ENCODE measurements at regions not wholly inside any gene's neighbourhood (a gene's known extent, or its start where the extent isn't known, plus 50 kb on each side); places are given as distances from the start of the nearest gene placed in this dataset.
"Not testable (repeated sequence)": the region's sequence is repeated elsewhere in the genome, so short reads cannot be mapped to it uniquely, and the experiment has no call there.

DNA sequence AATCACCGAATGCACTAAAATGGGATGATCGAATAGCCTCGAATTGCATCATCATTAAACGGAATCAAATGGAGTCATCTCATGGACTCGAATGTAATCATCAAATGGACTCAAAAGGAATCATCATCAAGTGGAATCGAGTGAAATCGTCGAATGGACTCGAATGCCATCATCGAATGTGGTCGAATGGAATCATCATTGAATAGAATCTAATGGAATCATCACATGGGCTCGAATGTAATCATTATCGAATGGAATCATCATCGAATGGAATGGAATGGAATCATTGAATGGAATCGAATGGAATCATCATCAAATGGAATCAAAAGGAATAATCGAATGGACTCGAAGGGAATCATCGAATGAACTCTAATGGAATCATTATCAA is 224.3 kb downstream of the SHCBP1 start:
- CTCF ChIA-PET (ENCODE audit: low intra/inter-chr PET ratio, low total read pairs); H3K36me3 ChIP-seq (replicated peaks in 1 of 2; ENCODE audit: control insufficient read depth in 1 of 2, insufficient read depth in 2 of 2, low read length in 2 of 2); H2AFZ ChIP-seq (ENCODE audit: low read length); FAIRE-seq; BruUV-seq (replicated peaks); H3K27me3 ChIP-seq (ENCODE audit: control insufficient read depth in 1 of 2, insufficient read depth in 2 of 2, low read length in 2 of 2); H3K4me2 ChIP-seq (ENCODE audit: low read depth, low read length); POLR2A ChIA-PET; ATAC-seq; DNase-seq (ENCODE audit: low spot score); intact Hi-C loops (cut with micrococcal nuclease; ENCODE audit: unreplicated experiment); H3K4me1 ChIP-seq (ENCODE audit: insufficient read depth, low read length); H3K27ac ChIP-seq (ENCODE audit: extremely low read length, insufficient read depth, low read length); H3K4me3 ChIP-seq (replicated peaks in 1 of 3; ENCODE audit: insufficient read depth in 1 of 3, low read depth in 2 of 3, low read length in 3 of 3); in situ Hi-C loops (cut with HindIII; ENCODE audit: extremely low pct_ligation_motif_present, low pct_unique_long_range_greater_than_20kb); H3K9ac ChIP-seq (ENCODE audit: insufficient read depth, low read depth, low read length); H4K20me1 ChIP-seq (ENCODE audit: insufficient read depth, low read length); H3K79me2 ChIP-seq (ENCODE audit: insufficient read depth, low read length): not testable (repeated sequence)
- H3K9me3 ChIP-seq (ENCODE audit: low read length) = peaks cover 18% of the 10 kb centered on the region
- TF ChIP-seq JUNB (CRISPR knock-in tag; IDR thresholded peaks at IDR 0.05; ENCODE audit: borderline replicate concordance) = 0 out of 2 replicates have a peak, but pooled peaks have one; percentile 23
- 15% methylated on average over 17 of the region's 18 CpGs for WGBS (ENCODE audit: low lambda C conversion rate)

DNA sequence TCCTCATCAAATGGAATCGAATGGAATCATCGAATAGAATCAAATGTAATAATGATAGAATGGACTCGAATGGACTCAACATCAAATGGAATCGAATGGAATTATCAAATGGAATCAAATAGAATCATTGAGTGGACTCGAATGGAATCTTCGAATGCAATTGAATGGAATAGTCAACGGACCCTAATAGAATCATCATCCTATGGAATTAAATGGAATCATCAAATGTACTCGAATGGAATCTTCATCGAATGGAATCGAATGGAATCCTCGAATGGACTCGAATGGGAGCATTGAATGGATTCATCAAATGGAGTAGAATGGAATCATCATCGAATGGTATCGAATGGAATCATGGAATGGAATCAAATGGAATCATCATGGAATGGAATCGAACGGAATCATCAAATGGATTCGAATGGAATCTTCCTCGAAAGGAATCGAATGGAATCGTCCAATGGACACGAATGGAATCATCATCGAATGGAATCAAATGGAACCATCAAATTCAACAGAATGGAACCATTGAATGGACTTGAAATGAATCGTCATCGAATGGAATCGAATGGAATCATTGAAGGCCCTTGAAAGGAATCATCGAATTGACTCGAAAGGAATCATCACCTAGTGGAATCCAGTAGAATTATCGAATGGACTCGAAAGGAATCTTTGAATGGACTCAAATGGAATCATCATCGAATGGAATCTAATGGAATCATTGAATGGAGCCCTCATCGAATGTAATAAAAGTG is 224.9 kb downstream of the SHCBP1 start:
- H3K36me3 ChIP-seq (replicated peaks in 1 of 2; ENCODE audit: control insufficient read depth in 1 of 2, insufficient read depth in 2 of 2, low read length in 2 of 2); H3K4me3 ChIP-seq (replicated peaks in 1 of 3; ENCODE audit: insufficient read depth in 1 of 3, low read depth in 2 of 3, low read length in 3 of 3); H3K9ac ChIP-seq (ENCODE audit: insufficient read depth, low read depth, low read length); ATAC-seq; H3K4me2 ChIP-seq (ENCODE audit: low read depth, low read length); H2AFZ ChIP-seq (ENCODE audit: low read length); H3K27me3 ChIP-seq (ENCODE audit: control insufficient read depth in 1 of 2, insufficient read depth in 2 of 2, low read length in 2 of 2); H3K4me1 ChIP-seq (ENCODE audit: insufficient read depth, low read length); intact Hi-C loops (cut with micrococcal nuclease; ENCODE audit: unreplicated experiment); BruUV-seq (replicated peaks); H3K79me2 ChIP-seq (ENCODE audit: insufficient read depth, low read length); FAIRE-seq; H4K20me1 ChIP-seq (ENCODE audit: insufficient read depth, low read length); CTCF ChIA-PET (ENCODE audit: low intra/inter-chr PET ratio, low total read pairs); H3K27ac ChIP-seq (ENCODE audit: extremely low read length, insufficient read depth, low read length); POLR2A ChIA-PET; in situ Hi-C loops (cut with HindIII; ENCODE audit: extremely low pct_ligation_motif_present, low pct_unique_long_range_greater_than_20kb): not testable (repeated sequence)
- peak; percentile 25 for DNase-seq (ENCODE audit: low spot score)
- WGBS (ENCODE audit: low lambda C conversion rate) = 32% methylated on average over 31 of the region's 31 CpGs
- peaks cover 16% of the 10 kb centered on the region for H3K9me3 ChIP-seq (ENCODE audit: low read length)
